GM12874 (cell line): ENCODE measurements at regions not wholly inside any gene's neighbourhood (a gene's known extent, or its start where the extent isn't known, plus 50 kb on each side); places are given as distances from the start of the nearest gene placed in this dataset.

Source experiments
- TF ChIP-seq, protein P1 (sequence below): IDR thresholded peaks from 2 replicates; pipeline ENCODE4 v1.5.1; 2011; ENCODE audit warnings: low read depth, mild to moderate bottlenecking, control low read depth, low read length, moderate library complexity; ENCODE audit not compliant: insufficient read depth

DNA sequence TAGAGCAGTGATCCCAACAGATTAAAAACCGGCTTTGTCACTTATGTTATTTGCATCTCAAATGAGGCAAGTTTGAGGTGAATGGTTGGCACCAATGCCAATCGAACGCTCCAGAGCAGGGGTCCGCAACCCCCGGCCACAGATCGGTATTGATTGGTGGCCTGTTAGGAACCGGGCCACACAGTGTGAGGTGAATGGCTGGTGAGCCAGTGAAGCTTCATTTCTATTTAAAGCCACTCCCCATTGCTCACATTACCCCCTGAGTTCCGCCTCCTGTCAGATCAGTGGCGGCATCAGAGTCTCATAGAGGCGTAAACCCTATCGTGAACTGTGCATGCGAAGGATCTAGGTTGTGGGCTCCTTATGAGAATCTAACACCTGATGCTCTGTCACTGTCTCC lies 132.0 kb downstream of the TMEM182 start:
- TF ChIP-seq, protein P1, sequence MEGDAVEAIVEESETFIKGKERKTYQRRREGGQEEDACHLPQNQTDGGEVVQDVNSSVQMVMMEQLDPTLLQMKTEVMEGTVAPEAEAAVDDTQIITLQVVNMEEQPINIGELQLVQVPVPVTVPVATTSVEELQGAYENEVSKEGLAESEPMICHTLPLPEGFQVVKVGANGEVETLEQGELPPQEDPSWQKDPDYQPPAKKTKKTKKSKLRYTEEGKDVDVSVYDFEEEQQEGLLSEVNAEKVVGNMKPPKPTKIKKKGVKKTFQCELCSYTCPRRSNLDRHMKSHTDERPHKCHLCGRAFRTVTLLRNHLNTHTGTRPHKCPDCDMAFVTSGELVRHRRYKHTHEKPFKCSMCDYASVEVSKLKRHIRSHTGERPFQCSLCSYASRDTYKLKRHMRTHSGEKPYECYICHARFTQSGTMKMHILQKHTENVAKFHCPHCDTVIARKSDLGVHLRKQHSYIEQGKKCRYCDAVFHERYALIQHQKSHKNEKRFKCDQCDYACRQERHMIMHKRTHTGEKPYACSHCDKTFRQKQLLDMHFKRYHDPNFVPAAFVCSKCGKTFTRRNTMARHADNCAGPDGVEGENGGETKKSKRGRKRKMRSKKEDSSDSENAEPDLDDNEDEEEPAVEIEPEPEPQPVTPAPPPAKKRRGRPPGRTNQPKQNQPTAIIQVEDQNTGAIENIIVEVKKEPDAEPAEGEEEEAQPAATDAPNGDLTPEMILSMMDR = no peak

GRCh38 chr2:102895376-102895775 lies 133.5 kb downstream of the TMEM182 start:
- TF ChIP-seq, protein P1 = no peak

DNA sequence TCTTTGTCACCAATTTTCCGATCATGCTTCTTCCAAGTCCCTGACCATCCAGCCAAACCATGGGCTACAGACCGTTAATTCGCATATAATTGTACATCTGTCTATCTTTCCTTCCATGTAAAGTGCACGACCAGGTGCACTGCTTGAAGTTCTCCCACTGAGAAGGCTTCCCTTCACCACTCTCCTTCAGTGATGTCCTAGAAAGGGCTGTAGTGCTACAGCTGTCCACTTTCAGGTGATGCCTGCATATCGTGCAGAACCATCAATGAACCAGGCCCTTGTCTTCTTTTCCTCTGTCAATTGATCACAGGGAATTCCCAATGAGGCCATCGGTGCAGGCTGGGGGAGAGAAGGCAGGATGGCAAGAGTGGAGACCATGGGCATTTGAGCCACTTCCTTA lies 148.9 kb downstream of the TMEM182 start:
- TF ChIP-seq, protein P1 = no peak

GRCh38 chr2:102915128-102915527 lies 153.3 kb downstream of the TMEM182 start:
- TF ChIP-seq, protein P1 = no peak

- TF ChIP-seq, protein P1 = no peak
Observed at GRCh38 chr2:102922321-102922720, 160.5 kb downstream of the TMEM182 start.

DNA sequence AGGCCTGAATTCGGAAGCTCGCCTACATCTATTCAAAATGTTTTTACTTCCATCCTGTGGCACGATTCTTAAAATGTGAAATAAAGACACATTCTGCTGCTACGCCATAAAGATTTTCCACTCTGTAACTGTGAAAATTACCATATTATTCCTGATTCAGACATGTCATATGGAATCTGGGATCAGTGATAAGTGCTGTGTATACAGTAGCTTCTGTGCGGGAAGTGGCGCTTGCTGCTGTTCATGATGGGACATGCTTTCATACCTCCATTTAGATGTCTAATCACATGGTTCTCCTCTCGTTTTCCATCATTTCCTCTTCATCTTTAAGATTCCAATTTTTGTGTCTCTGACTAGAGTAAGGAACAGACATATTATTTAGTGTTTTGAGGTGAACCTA lies 163.2 kb downstream of the TMEM182 start:
- TF ChIP-seq, protein P1 = no peak

DNA sequence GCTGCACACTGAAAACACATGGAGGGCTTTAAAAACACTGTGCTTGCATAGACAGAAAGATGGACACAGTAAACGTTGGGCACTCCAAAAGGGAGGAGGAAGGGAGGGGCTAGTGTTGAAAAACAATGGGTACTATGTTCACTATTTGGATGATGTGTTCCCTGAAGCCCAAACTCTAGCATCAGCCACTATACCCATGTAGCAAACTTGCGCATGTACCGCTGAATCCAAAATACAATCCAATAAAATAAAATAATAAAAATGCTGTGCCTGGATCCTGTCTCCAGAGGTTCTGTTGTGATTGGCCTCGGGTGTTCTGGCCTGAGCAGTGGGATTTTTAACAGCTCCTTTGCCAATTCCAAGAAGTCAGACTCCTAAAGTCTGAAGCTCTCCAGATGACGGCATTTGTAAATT lies 166.0 kb downstream of the TMEM182 start:
- TF ChIP-seq, protein P1 = no peak

GRCh38 chr2:102929721-102930120 lies 167.9 kb downstream of the TMEM182 start:
- TF ChIP-seq, protein P1 = no peak
